Hematopoietic multipotent progenitor cell treated with erythropoietin and hydrocortisone succinate and interleukin-3 and kit ligand, for 4 days (in vitro differentiated cells): ENCODE measurements at regions not wholly inside any gene's neighbourhood (a gene's known extent, or its start where the extent isn't known, plus 50 kb on each side); places are given as distances from the start of the nearest gene placed in this dataset.
"Not testable (repeated sequence)": the region's sequence is repeated elsewhere in the genome, so short reads cannot be mapped to it uniquely, and the experiment has no call there.

Source experiments
- DNase-seq: peaks from one replicate; pipeline ENCODE4 v3.0.0-alpha.2; 2015

DNA sequence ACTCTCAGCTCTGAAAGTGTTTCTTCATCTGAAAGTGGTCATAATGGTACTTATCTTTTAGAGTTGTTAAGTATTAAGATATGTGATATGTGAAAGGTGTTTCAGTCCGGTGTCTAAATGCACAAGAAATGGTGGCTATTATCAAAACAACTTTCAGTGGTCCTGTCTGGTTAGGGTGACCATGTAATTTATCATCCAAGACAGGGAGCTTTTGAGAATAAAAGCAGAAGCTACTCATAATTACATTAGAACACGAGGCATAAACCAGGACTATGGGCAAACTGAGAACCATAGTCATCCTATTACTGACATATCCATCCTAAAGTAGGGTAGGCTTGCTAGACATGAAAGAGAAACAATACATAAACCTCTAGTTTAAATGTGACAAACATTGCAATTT is 418.1 kb upstream of the SEMA6A start:
- no peak for DNase-seq

DNA sequence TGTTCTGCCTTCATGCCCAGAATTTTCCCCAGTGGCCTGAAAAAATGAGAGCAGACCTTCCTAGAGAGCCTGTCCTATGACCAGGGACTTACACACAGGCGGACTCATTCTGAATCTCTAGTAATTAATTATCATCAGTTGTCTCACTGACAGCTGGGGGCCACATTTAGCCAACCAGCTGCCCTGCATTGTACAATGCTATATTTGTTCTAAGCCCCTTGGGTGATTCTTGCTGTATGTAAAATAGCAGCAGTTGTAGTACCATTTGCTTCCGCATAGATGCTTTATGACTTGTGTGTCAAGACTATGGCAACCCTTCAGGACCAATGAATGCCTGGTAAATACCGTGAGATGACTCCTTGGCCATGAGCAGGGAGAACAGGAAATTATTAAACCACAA is 415.4 kb upstream of the SEMA6A start:
- no peak for DNase-seq

DNA sequence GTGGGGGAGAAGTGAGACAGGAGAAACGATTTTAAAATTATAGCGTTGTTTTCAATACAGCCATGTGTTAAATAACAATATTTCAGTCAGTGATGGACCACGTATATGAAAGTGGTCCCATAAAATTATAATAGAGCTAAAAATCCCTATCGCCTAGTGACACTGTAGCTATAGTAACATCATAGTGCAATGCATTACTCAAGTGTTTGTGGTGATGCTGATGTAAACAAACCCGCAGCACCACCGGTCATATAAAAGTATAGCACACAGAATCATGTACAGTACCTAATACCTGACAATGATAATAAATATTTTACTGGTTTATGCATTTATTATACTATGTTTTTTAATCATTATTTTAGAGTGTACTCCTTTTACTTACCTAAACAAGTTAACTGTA is 407.4 kb upstream of the SEMA6A start:
- DNase-seq, result no peak

DNA sequence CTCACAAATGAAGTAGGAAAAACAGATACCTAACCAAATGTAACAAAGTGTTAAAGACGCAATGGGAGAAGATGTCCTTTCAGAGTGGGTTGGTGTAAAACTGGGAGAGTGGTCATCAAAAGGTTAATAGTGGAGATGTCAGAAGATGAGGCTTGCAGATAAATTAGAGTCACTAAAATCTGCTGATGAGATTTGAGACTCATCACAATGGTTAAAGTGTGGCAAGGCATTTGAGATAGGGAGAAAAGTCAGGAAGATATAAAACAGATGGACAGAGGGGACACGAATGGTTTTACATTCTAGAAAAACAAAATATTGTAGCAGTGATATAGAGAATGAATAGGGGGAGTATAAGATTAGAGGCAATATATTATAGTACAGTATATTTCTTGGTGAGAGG is 406.0 kb upstream of the SEMA6A start:
- no peak for DNase-seq

- DNase-seq, result no peak
Observed at GRCh38 chr5:116976767-116977166, 402.1 kb upstream of the SEMA6A start.

- no peak for DNase-seq
Observed at GRCh38 chr5:116971131-116971530, 396.5 kb upstream of the SEMA6A start.

DNA sequence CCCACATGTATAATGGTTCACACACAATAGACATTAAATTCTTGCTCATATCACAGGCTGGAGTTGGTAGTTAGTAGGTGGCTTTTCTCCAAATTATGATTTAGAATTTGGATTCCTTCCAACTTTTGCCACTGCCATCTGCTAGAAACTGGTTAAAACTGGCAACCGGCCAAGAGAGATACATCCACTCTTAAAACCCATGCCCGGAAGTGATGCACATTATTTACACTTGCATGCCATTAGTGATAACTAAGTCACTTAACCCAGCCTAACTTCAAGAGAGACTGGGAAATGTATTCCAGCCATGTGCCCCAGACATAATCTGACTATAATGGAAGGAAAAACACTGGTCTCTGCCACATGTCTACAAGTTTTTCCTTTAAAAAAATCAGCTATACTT is 395.7 kb upstream of the SEMA6A start:
- peak; percentile 14 for DNase-seq

DNA sequence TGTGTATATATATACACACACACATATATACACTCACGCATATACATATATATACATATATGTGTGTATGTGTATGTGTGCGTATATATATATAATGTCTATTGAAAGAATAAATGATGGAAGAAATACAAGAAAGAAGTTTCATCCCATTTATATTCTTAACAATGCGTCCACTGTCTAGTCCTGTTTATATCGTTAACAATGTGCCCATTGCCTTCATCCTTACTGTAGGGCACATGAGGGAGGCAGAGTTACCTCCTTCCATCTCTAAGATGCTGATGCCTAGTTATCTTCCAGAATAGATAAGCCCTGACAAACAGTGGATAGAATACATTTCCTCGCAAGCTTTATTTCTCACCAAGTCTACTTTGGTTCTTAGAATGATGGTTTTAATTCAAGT is 389.8 kb upstream of the SEMA6A start:
- no peak for DNase-seq

- DNase-seq, result no peak
Observed at GRCh38 chr5:116961021-116961420, 386.4 kb upstream of the SEMA6A start.

GRCh38 chr5:116959843-116960242 is 385.2 kb upstream of the SEMA6A start:
- DNase-seq, result no peak

DNA sequence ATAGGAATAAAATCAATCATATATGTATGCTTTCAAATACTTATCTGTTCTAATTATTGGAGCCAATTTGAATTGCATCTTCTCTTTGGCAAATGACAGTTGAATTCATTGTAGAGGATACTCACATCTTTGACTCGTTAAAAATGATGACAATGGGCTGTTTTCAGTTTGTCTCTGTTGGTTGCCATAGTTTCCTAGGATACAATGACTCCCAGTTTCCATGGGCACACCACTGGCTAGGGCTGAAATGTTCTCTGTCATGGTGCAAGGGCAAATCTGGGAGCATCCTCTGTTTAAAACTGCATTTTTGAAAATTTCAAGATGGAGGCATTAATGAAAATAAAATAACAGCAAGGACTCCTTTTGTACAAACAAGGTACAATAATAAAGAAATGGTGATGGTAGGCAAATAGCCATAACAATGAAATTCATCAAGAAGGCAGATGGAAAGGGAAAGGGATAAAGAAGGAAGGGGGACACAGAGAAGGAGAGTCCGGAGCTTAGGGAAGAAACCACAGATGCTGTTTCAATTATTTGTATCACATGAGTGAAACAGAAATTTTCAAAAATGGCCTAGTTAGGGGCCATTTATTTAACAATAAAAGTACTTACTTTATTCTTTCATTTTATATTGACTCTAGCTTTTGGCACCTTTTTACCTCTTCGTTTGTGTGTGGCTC is 378.8 kb upstream of the SEMA6A start:
- DNase-seq, result no peak

DNA sequence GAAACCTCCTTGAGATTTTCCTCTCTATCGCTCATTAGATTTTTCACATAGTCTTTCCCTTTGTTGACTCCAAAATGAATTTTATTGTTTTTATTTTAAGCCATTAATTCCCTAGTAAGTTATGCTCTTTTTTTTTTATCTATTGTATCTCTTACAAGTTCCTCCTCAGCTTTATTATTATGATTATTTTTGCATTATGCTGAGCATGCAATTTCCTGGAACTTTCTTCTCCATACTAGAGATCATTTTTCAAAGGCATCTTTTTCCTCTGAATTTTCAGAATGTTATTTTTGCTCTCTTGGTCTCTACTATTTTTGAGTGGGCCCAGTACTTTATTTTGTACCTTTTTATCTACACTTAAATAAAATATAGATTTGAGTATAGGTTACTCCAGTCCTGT is 376.6 kb upstream of the SEMA6A start:
- no peak for DNase-seq

DNA sequence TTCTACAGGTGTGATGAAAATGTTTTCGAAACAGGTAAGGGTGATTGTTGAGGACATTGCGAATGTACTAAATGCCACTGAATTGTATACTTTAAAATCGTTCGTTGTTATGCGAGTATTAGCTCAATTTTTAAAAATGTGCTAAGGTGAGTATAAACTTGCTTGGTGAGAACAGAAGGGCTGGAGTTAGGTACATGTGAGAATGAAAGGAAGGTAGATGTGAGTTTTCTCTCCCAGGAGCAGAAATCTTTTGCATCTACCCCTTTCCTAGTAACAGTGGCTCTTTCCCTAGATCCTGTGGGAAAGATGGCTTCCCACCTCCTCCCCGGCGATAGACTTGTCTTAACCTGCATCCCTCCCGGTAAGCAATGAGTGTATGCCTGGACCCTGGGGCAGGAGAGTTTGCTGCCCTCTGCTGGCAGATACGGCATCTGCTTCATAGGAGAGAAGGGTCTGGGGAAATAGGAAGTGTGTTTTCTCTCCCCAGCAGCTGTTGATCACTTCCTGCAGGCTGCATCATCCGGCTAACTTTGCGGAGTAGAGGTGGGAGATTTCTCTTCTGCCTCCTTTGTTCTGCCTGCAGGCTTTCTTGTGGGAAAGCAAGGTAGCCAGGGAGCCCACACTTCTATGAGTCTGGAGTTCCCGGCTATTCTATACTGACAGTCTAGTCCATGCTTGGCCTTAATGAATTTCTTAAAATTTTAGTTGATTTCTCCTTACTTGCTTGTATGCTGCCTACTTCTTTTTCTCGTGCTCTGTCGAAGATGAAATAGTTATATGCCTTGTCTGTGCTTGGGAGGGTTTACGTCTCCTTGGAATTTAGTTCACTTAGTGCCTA is 373.3 kb upstream of the SEMA6A start:
- DNase-seq, result peak; percentile 81

- DNase-seq, result not testable (repeated sequence)
Observed at GRCh38 chr5:116945613-116946382, 371.2 kb upstream of the SEMA6A start.

DNA sequence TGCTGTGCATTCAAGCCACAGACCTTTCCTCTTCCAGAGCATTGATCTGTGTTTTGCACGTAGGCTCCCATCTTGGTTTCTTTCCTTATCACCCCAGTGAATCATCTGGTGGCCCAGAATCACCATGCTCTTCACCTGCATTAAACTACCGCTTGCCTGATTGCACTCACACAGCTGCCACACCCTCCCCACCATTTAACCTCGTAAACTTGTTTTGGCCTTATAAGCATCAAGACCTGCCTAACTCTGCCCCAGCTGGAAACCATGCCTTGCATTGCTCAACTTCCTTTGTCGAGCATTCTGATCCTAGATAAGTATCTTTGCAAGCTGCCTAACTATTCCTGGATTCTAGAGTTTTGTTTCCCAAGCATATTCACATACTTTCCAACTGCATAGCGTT is 369.6 kb upstream of the SEMA6A start:
- DNase-seq, result peak; percentile 3

DNA sequence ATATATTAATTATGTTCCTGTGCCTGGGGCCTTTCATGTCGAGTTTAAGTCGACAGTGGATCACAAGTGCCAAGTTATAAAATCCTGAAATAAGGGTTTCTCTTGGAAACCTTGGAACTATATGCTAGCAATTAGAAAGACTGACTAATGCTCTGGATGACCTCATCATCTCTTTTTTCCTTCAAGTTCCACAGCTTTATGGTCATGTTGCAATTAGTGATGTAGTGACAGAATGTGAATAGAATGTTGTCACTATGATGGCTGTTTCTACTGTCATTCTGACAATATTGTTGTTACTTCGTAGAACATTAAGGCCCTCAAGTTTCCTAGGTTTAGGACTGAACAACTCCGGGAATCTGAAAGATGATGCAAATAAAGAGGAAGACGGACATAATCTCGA is 368.0 kb upstream of the SEMA6A start:
- no peak for DNase-seq

- no peak for DNase-seq
Observed at GRCh38 chr5:116939641-116940040, 365.0 kb upstream of the SEMA6A start.

DNA sequence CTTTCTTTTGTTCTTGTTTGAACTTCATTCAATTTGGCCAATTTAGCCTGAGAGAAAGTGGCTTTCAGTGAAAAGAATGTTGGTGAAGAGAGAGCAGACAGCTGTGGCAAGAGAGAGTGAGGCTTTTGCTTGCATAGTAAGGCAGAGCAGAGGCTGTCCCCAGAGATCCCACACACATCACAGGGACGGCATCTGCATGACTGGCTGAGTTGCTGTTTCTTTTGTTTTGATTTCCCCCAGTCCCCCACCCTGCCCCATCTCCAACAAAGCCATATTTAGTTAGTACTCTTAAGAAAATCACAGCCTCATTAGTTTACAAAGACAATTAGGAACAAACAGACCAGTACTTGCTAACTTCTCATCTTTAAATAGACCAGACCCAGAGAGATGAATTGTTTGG is 363.9 kb upstream of the SEMA6A start:
- no peak for DNase-seq

DNA sequence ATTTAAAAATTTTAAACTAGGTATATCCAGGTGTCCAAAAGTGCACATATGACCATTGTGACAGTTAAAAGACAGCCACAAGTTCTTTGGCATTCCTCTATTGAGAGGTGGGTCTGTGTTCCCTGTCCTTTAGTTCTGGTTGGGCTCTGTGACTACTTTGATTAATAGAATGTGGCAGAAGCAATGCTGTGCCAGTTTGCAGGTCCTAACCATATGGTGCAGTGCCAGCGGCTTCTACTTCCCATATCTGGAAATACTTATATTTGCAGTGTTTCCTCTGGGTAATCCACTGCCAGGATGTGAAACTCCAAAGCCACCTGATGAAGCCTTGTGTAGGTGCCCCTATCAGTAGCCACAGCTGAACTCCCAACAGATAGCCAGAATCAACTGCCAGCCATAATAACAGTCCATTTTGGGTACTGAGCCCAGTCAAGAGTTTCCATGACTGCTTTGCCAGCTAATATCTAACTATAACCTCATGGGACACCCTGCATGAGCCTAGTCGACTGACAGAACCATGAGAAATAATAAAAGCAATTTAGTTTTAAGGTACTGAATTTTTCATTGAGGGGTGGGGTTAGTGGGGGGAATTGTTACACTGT is 361.0 kb upstream of the SEMA6A start:
- DNase-seq, result no peak

DNA sequence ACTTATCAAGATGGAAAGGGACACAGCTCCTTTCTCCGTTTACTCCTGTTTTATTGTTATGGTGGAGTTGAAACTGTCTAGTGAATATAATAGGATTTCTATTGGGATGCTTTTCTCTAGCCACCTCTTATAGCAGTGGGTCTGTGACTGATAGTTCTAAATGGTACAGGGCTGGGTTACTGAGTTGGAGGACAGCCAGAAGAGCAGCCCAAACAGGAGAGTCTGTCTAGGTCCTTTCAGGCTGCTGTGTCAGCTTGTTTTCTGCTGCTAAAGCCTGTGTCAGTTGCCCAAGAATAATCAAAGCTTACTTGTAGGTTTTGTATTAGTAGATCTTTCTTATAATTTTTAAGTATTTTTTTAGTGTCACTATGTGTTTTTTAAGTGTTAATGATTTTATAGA is 356.0 kb upstream of the SEMA6A start:
- DNase-seq, result no peak

- DNase-seq, result no peak
Observed at GRCh38 chr5:116923344-116923743, 348.7 kb upstream of the SEMA6A start.

- DNase-seq, result no peak
Observed at GRCh38 chr5:116922532-116922931, 347.9 kb upstream of the SEMA6A start.

- no peak for DNase-seq
Observed at GRCh38 chr5:116914869-116915504, 340.4 kb upstream of the SEMA6A start.
